LNCAP (cell line): ENCODE measurements at regions not wholly inside any gene's neighbourhood (a gene's known extent, or its start where the extent isn't known, plus 50 kb on each side); places are given as distances from the start of the nearest gene placed in this dataset.

ENCODE experiments used
- TF ChIP-seq, protein P1 (sequence below): fragments of 450-650 bp; IDR thresholded peaks from 2 replicates; pipeline ENCODE4 v1.5.1; 2017; ENCODE audit warnings: mild to moderate bottlenecking

DNA sequence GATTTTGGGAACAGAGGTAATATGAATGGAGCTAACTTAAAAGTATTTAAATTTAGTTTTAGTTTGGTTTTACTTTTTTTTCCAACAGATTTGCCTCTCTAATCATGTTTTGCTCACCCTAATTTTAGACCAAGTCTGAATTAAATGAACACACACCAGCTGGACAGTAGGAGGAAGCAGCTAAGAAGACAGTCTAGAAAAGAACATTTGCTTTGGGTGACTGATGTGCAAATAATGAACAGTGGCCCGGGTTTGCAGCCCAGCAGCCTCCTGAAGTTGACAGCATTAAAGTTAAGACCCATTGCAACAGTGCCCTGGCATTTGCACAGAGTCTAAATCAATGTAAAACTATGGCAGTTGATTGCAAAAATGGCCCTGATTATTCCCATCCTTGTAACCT, 66.4 kb upstream of the SORL1 start:
- TF ChIP-seq, protein P1, sequence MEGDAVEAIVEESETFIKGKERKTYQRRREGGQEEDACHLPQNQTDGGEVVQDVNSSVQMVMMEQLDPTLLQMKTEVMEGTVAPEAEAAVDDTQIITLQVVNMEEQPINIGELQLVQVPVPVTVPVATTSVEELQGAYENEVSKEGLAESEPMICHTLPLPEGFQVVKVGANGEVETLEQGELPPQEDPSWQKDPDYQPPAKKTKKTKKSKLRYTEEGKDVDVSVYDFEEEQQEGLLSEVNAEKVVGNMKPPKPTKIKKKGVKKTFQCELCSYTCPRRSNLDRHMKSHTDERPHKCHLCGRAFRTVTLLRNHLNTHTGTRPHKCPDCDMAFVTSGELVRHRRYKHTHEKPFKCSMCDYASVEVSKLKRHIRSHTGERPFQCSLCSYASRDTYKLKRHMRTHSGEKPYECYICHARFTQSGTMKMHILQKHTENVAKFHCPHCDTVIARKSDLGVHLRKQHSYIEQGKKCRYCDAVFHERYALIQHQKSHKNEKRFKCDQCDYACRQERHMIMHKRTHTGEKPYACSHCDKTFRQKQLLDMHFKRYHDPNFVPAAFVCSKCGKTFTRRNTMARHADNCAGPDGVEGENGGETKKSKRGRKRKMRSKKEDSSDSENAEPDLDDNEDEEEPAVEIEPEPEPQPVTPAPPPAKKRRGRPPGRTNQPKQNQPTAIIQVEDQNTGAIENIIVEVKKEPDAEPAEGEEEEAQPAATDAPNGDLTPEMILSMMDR: no peak
